Neural cell (in vitro differentiated cells): ENCODE measurements at regions not wholly inside any gene's neighbourhood (a gene's known extent, or its start where the extent isn't known, plus 50 kb on each side); places are given as distances from the start of the nearest gene placed in this dataset.

Experiments used
- H2AFZ ChIP-seq: fragments of 200-600, 300-800 bp; sonication (generic), shearing (Covaris generic); 2 replicates; pipeline ENCODE4 v1.6.0; 2014; ENCODE audit warnings: low read depth, mild to moderate bottlenecking, antibody characterized with exemption, low read length, moderate library complexity
- H3F3A ChIP-seq: fragments of 200-600 bp; shearing (Covaris generic); 2 replicates; pipeline ENCODE4 v1.6.1; 2016; ENCODE audit warnings: mild to moderate bottlenecking, moderate library complexity, mixed read lengths, antibody characterized with exemption, low read length; ENCODE audit not compliant: insufficient read depth, poor library complexity, severe bottlenecking
- H3K27ac ChIP-seq: fragments of 200-600, 300-800 bp; sonication (generic), shearing (Covaris generic); 2 replicates; pipeline ENCODE4 v1.5.1; 2014; ENCODE audit warnings: mild to moderate bottlenecking, low read length, moderate library complexity
- H3K27me3 ChIP-seq: fragments of 300-800, 200-600 bp; sonication (generic), shearing (Covaris generic); 2 replicates; pipeline ENCODE4 v1.6.0; 2014; ENCODE audit warnings: mild to moderate bottlenecking, low read depth, low read length, moderate library complexity; ENCODE audit not compliant: insufficient read depth
- H3K36me3 ChIP-seq: fragments of 300-800, 200-600 bp; sonication (generic), shearing (Covaris generic); 2 replicates; pipeline ENCODE4 v1.5.1; 2014; ENCODE audit warnings: mild to moderate bottlenecking, antibody characterized with exemption, low read length, moderate library complexity; ENCODE audit not compliant: insufficient read depth
- H3K4me2 ChIP-seq: fragments of 300-800, 200-600 bp; sonication (generic), shearing (Covaris generic); 2 replicates; pipeline ENCODE4 v1.6.0; 2014; ENCODE audit warnings: mild to moderate bottlenecking, low read length
- H3K4me3 ChIP-seq: fragments of 300-800, 200-600 bp; sonication (generic), shearing (Covaris generic); 2 replicates; pipeline ENCODE4 v1.5.1; 2014; ENCODE audit warnings: mild to moderate bottlenecking, low read length, moderate library complexity
- H3K79me2 ChIP-seq: fragments of 200-600 bp; shearing (Covaris generic); replicated peaks from 2 replicates; pipeline ENCODE4 v1.6.0; 2014; ENCODE audit warnings: mild to moderate bottlenecking, low read length, moderate library complexity; ENCODE audit not compliant: insufficient read depth
- H3K9ac ChIP-seq: fragments of 300-800, 200-600 bp; sonication (generic), shearing (Covaris generic); 2 replicates; pipeline ENCODE4 v1.6.1; 2016; ENCODE audit warnings: mild to moderate bottlenecking, low read length, mixed read lengths
- H3K9me2 ChIP-seq: fragments of 200-600 bp; shearing (Covaris generic); 2 replicates; pipeline ENCODE4 v1.6.1; 2016; ENCODE audit warnings: mild to moderate bottlenecking, low read length, mixed read lengths; ENCODE audit not compliant: insufficient read depth
- H3K9me3 ChIP-seq: fragments of 200-600, 300-800 bp; sonication (generic), shearing (Covaris generic); 2 replicates; pipeline ENCODE4 v1.6.1; 2016; ENCODE audit warnings: mild to moderate bottlenecking, mixed run types, low read length, moderate library complexity, mixed read lengths
- H4K20me1 ChIP-seq: fragments of 200-600 bp; shearing (Covaris generic); 2 replicates; pipeline ENCODE4 v1.6.1; 2016; ENCODE audit warnings: mild to moderate bottlenecking, mixed run types; ENCODE audit not compliant: insufficient read depth
- EP300 ChIP-seq: fragments of 450-650 bp; conservative IDR thresholded peaks from 2 replicates; pipeline ENCODE4 v1.6.1; 2014; ENCODE audit warnings: antibody characterized with exemption, mild to moderate bottlenecking, moderate library complexity; ENCODE audit not compliant: poor library complexity, severe bottlenecking
- EZH2 ChIP-seq: fragments of 200-600, 300-800 bp; shearing (Covaris generic), sonication (generic); IDR thresholded peaks from 2 replicates; pipeline ENCODE4 v1.6.1; 2014; ENCODE audit warnings: antibody characterized with exemption, low read length, borderline replicate concordance, mild to moderate bottlenecking; ENCODE audit not compliant: insufficient read depth, poor library complexity, severe bottlenecking
- MXI1 ChIP-seq: fragments of 450-650 bp; conservative IDR thresholded peaks from 2 replicates; pipeline ENCODE4 v1.6.1; 2014; ENCODE audit warnings: antibody characterized with exemption, mild to moderate bottlenecking; ENCODE audit not compliant: poor library complexity, severe bottlenecking
- POLR2AphosphoS5 ChIP-seq: IDR thresholded peaks from 2 replicates; pipeline ENCODE4 v1.6.1; 2012
- RAD21 ChIP-seq: fragments of 450-650 bp; conservative IDR thresholded peaks from 2 replicates; pipeline ENCODE4 v1.6.1; 2014; ENCODE audit warnings: antibody characterized with exemption, mild to moderate bottlenecking, moderate library complexity
- SMC3 ChIP-seq: fragments of 450-650 bp; conservative IDR thresholded peaks from 2 replicates; pipeline ENCODE4 v1.6.1; 2014; ENCODE audit warnings: antibody characterized with exemption, mild to moderate bottlenecking, moderate library complexity; ENCODE audit not compliant: poor library complexity
- TAF1 ChIP-seq: IDR thresholded peaks from 2 replicates; pipeline ENCODE4 v1.6.1; 2012; ENCODE audit warnings: low read depth
- TF ChIP-seq, protein P1 (sequence below): fragments of 450-650 bp; IDR thresholded peaks from 2 replicates; pipeline ENCODE4 v1.5.1; 2014; ENCODE audit warnings: antibody characterized with exemption, mild to moderate bottlenecking, moderate library complexity; ENCODE audit not compliant: poor library complexity, severe bottlenecking
- TF ChIP-seq, protein P2 (sequence below): IDR thresholded peaks from 2 replicates; pipeline ENCODE4 v1.6.1; 2012; ENCODE audit warnings: borderline replicate concordance

DNA sequence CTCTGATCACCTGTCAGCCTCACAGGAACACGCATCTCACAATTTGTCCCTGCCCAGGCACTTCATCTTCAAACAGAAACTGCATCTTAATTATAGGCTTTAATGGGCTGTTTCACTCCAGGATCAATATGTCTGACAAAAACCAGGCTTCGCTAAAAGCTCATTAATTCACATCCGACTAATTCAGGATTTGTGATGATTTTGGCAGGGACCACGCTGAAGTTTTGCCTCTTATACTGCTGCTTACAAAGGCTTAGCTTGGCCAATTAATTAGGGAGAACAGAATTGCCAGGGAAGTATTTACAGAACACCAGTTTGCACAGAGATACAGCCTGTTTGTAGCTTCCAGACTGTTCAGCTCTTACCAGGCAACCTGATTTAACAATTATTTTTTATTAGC lies 541.0 kb upstream of the SPTLC3 start:
- no peak overlapping the region for H3K4me2 ChIP-seq
- H3K9me3 ChIP-seq: no peaks in the 10 kb centered on the region
- H3K27me3 ChIP-seq: no peaks in the 10 kb centered on the region
- no peaks in the 10 kb centered on the region for H4K20me1 ChIP-seq
- no peak overlapping the region for H2AFZ ChIP-seq
- H3K9me2 ChIP-seq: no peaks in the 10 kb centered on the region
- H3K4me3 ChIP-seq: peak overlapping the region; percentile 27
- no peaks in the 10 kb centered on the region for H3F3A ChIP-seq
- H3K9ac ChIP-seq: no peak overlapping the region
- H3K79me2 ChIP-seq: no peaks in the 10 kb centered on the region
- TF ChIP-seq TAF1 (no peak), SMC3 (no peak), POLR2AphosphoS5 (no peak), EZH2 (no peak), MXI1 (no peak), RAD21 (no peak), EP300 (no peak)
- TF ChIP-seq, protein P1, sequence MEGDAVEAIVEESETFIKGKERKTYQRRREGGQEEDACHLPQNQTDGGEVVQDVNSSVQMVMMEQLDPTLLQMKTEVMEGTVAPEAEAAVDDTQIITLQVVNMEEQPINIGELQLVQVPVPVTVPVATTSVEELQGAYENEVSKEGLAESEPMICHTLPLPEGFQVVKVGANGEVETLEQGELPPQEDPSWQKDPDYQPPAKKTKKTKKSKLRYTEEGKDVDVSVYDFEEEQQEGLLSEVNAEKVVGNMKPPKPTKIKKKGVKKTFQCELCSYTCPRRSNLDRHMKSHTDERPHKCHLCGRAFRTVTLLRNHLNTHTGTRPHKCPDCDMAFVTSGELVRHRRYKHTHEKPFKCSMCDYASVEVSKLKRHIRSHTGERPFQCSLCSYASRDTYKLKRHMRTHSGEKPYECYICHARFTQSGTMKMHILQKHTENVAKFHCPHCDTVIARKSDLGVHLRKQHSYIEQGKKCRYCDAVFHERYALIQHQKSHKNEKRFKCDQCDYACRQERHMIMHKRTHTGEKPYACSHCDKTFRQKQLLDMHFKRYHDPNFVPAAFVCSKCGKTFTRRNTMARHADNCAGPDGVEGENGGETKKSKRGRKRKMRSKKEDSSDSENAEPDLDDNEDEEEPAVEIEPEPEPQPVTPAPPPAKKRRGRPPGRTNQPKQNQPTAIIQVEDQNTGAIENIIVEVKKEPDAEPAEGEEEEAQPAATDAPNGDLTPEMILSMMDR: no peak
- TF ChIP-seq, protein P2, sequence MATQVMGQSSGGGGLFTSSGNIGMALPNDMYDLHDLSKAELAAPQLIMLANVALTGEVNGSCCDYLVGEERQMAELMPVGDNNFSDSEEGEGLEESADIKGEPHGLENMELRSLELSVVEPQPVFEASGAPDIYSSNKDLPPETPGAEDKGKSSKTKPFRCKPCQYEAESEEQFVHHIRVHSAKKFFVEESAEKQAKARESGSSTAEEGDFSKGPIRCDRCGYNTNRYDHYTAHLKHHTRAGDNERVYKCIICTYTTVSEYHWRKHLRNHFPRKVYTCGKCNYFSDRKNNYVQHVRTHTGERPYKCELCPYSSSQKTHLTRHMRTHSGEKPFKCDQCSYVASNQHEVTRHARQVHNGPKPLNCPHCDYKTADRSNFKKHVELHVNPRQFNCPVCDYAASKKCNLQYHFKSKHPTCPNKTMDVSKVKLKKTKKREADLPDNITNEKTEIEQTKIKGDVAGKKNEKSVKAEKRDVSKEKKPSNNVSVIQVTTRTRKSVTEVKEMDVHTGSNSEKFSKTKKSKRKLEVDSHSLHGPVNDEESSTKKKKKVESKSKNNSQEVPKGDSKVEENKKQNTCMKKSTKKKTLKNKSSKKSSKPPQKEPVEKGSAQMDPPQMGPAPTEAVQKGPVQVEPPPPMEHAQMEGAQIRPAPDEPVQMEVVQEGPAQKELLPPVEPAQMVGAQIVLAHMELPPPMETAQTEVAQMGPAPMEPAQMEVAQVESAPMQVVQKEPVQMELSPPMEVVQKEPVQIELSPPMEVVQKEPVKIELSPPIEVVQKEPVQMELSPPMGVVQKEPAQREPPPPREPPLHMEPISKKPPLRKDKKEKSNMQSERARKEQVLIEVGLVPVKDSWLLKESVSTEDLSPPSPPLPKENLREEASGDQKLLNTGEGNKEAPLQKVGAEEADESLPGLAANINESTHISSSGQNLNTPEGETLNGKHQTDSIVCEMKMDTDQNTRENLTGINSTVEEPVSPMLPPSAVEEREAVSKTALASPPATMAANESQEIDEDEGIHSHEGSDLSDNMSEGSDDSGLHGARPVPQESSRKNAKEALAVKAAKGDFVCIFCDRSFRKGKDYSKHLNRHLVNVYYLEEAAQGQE: no peak
- no peak overlapping the region for H3K27ac ChIP-seq
- H3K36me3 ChIP-seq: no peaks in the 10 kb centered on the region

DNA sequence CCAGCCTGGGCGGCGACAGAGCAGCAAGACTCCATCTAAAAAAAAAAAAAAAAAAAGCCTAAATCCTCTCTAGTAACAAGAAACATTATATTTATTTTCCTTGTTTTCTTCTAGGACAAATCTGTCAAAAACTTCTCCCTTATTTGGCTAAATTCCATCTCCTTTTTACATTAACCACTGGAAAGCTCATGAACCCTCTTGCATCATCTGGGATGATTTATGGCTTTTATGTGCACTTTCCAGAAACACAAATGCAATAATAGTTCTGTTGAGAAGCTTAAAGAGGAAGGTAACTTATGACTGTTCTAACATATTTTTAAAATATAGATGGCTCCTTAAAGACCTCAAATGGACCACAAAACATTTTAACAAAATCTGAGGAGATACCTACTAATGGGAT lies 526.1 kb upstream of the SPTLC3 start:
- Histone ChIP-seq H2AFZ (no peak overlapping the region), H3K27ac (no peak overlapping the region), H3K27me3 (no peaks in the 10 kb centered on the region), H3K79me2 (no peaks in the 10 kb centered on the region), H3K36me3 (no peaks in the 10 kb centered on the region), H4K20me1 (no peaks in the 10 kb centered on the region), H3K9ac (no peak overlapping the region), H3K9me2 (no peaks in the 10 kb centered on the region), H3K4me2 (no peak overlapping the region), H3K4me3 (no peak overlapping the region), H3F3A (no peaks in the 10 kb centered on the region), H3K9me3 (no peaks in the 10 kb centered on the region)
- TF ChIP-seq, protein P2: no peak
- TF ChIP-seq MXI1 (no peak), EP300 (no peak), RAD21 (no peak), TAF1 (no peak), EZH2 (no peak), POLR2AphosphoS5 (no peak), SMC3 (no peak)
- TF ChIP-seq, protein P1: no peak
